H1 (cell line): ENCODE measurements at regions not wholly inside any gene's neighbourhood (a gene's known extent, or its start where the extent isn't known, plus 50 kb on each side); places are given as distances from the start of the nearest gene placed in this dataset.

Experiments used
- BRCA1 ChIP-seq: IDR thresholded peaks from 2 replicates; pipeline ENCODE4 v1.6.1; 2012; ENCODE audit warnings: low read depth, low read length, improper control_type of control experiment
- CBX8 ChIP-seq: fragments of 300-800, 300-1000 bp; sonication (generic); IDR thresholded peaks from 2 replicates; pipeline ENCODE4 v1.7.1; 2016; ENCODE audit warnings: low read depth, low read length, borderline replicate concordance
- EGR1 ChIP-seq: IDR thresholded peaks from 2 replicates; pipeline ENCODE4 v1.6.1; 2011; ENCODE audit warnings: low read depth, low read length, borderline replicate concordance
- EZH2 ChIP-seq: fragments of 200-600 bp; sonication (generic); IDR thresholded peaks from 2 replicates; pipeline ENCODE4 v1.7.1; 2012; ENCODE audit warnings: low read depth, mild to moderate bottlenecking, moderate library complexity, low read length, inconsistent platforms; ENCODE audit not compliant: severe bottlenecking
- GTF2F1 ChIP-seq: IDR thresholded peaks from 2 replicates; pipeline ENCODE4 v1.6.1; 2012; ENCODE audit warnings: low read depth, low read length, improper control_type of control experiment, borderline replicate concordance
- HDAC6 ChIP-seq: IDR thresholded peaks from one replicate; pipeline ENCODE4 v1.7.1; 2012; ENCODE audit warnings: low read depth, mild to moderate bottlenecking, inconsistent platforms, low read length, moderate library complexity
- KDM1A ChIP-seq: fragments of 200-600, 300-600 bp; sonication (generic); IDR thresholded peaks from 2 replicates; pipeline ENCODE4 v1.7.1; 2016; ENCODE audit warnings: mild to moderate bottlenecking, low read length, borderline replicate concordance
- POLR2A ChIP-seq, 2 experiments: IDR thresholded peaks; 1 replicate in 1 of 2; 2 replicates in 1 of 2; pipeline ENCODE4 v1.6.1; 2011; ENCODE audit warnings: low read depth in 2 of 2, low read length in 2 of 2, mild to moderate bottlenecking in 2 of 2; ENCODE audit errors: control extremely low read depth in 1 of 2
- POLR2AphosphoS5 ChIP-seq: IDR thresholded peaks from 2 replicates; pipeline ENCODE4 v1.6.1; 2011; ENCODE audit warnings: low read depth, low read length
- RAD21 ChIP-seq, 2 experiments: IDR thresholded peaks in 1 of 2; conservative IDR thresholded peaks in 1 of 2; 2 replicates each; pipeline ENCODE4 v1.6.1; 2011; ENCODE audit warnings: low read depth in 2 of 2, low read length in 2 of 2, improper control_type of control experiment in 1 of 2, inconsistent platforms in 1 of 2, mild to moderate bottlenecking in 1 of 2, moderate library complexity in 1 of 2
- SIN3A ChIP-seq, 2 experiments: IDR thresholded peaks in 1 of 2; conservative IDR thresholded peaks in 1 of 2; 2 replicates each; pipeline ENCODE4 v1.6.1; 2011 to 2012; ENCODE audit warnings: low read length in 2 of 2, improper control_type of control experiment in 1 of 2, low read depth in 1 of 2, mild to moderate bottlenecking in 1 of 2
- TCF12 ChIP-seq: IDR thresholded peaks from 2 replicates; pipeline ENCODE4 v1.6.1; 2011; ENCODE audit warnings: low read depth, mild to moderate bottlenecking, low read length
- TEAD4 ChIP-seq: IDR thresholded peaks from 2 replicates; pipeline ENCODE4 v1.6.1; 2012; ENCODE audit warnings: low read depth, low read length, inconsistent platforms, mixed read lengths
- TF ChIP-seq, protein P1 (sequence below), 3 experiments: IDR thresholded peaks; 1 replicate in 2 of 3; 2 replicates in 1 of 3; pipeline versions ENCODE4 v1.5.1 to v1.6.1; 2011; ENCODE audit warnings: low read length in 3 of 3, mild to moderate bottlenecking in 3 of 3, inconsistent platforms in 2 of 3, low read depth in 1 of 3, moderate library complexity in 1 of 3; ENCODE audit not compliant: insufficient read depth in 1 of 3; ENCODE audit errors: control extremely low read depth in 1 of 3

- no peak for TF ChIP-seq POLR2AphosphoS5
- TF ChIP-seq, protein P1, sequence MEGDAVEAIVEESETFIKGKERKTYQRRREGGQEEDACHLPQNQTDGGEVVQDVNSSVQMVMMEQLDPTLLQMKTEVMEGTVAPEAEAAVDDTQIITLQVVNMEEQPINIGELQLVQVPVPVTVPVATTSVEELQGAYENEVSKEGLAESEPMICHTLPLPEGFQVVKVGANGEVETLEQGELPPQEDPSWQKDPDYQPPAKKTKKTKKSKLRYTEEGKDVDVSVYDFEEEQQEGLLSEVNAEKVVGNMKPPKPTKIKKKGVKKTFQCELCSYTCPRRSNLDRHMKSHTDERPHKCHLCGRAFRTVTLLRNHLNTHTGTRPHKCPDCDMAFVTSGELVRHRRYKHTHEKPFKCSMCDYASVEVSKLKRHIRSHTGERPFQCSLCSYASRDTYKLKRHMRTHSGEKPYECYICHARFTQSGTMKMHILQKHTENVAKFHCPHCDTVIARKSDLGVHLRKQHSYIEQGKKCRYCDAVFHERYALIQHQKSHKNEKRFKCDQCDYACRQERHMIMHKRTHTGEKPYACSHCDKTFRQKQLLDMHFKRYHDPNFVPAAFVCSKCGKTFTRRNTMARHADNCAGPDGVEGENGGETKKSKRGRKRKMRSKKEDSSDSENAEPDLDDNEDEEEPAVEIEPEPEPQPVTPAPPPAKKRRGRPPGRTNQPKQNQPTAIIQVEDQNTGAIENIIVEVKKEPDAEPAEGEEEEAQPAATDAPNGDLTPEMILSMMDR (IDR thresholded peaks at IDR 0.05; ENCODE audit: control extremely low read depth in 1 of 3, insufficient read depth in 1 of 3, low read depth in 1 of 3, low read length in 3 of 3): no peak
- no peak for TF ChIP-seq GTF2F1
- TF ChIP-seq SIN3A (conservative IDR thresholded peaks at IDR 0.05 in 1 of 2, IDR thresholded peaks at IDR 0.05 in 1 of 2; ENCODE audit: low read depth in 1 of 2, low read length in 2 of 2): no peak
- TF ChIP-seq EZH2: no peak
- no peak for TF ChIP-seq CBX8
- no peak for TF ChIP-seq TCF12
- no peak for TF ChIP-seq POLR2A (IDR thresholded peaks at IDR 0.05; ENCODE audit: control extremely low read depth in 1 of 2, low read depth in 2 of 2, low read length in 2 of 2)
- TF ChIP-seq RAD21 (IDR thresholded peaks at IDR 0.05 in 1 of 2, conservative IDR thresholded peaks at IDR 0.05 in 1 of 2; ENCODE audit: low read depth in 2 of 2, low read length in 2 of 2): no peak
- no peak for TF ChIP-seq KDM1A
- no peak for TF ChIP-seq HDAC6
- TF ChIP-seq EGR1: no peak
- TF ChIP-seq TEAD4: no peak
- TF ChIP-seq BRCA1: no peak
These were observed 162.8 kb upstream of the PEX5L start for GRCh38 chr3:180199417-180199995.
